Sigmoid colon (tissue), 6 donors: ENCODE measurements at regions not wholly inside any gene's neighbourhood (a gene's known extent, or its start where the extent isn't known, plus 50 kb on each side); places are given as distances from the start of the nearest gene placed in this dataset.

Experiments
- DNase-seq: peaks from one replicate; pipeline ENCODE4 v3.0.0-alpha.2; 2019
- H3K27ac ChIP-seq, 4 donors: fragments of 200-600 bp; sonication (generic); one replicate each; pipeline ENCODE4 v1.5.1; 2016 to 2019; ENCODE audit warnings: mild to moderate bottlenecking in 1 of 4
- H3K27me3 ChIP-seq, 3 donors: fragments of 200-600 bp; sonication (generic); one replicate each; pipeline ENCODE4 v1.5.1; 2019; ENCODE audit warnings: mild to moderate bottlenecking in 1 of 3
- H3K36me3 ChIP-seq, 4 donors: fragments of 200-600 bp; sonication (generic); one replicate each; pipeline ENCODE4 v1.5.1; 2016 to 2019
- H3K4me1 ChIP-seq, 4 donors: fragments of 200-600 bp; sonication (generic); one replicate each; pipeline ENCODE4 v1.5.1; 2017 to 2019
- H3K4me3 ChIP-seq, 4 donors: fragments of 200-600 bp; sonication (generic); one replicate each; pipeline ENCODE4 v1.5.1; 2017 to 2019; ENCODE audit warnings: mild to moderate bottlenecking in 2 of 4, moderate library complexity in 1 of 4
- H3K9me3 ChIP-seq, 4 donors: fragments of 200-600 bp in 3 of 4; sonication (generic) in 3 of 4; one replicate each; pipeline versions ENCODE4 v1.5.1 to v1.6.1; 2013 to 2019
- CTCF ChIP-seq, 4 experiments: fragments of 450-650 bp in 3 of 4; fragments of 200-600 bp in 1 of 4; IDR thresholded peaks; one replicate each; pipeline ENCODE4 v1.5.1; 2016 to 2019; ENCODE audit warnings: antibody characterized with exemption in 4 of 4, mild to moderate bottlenecking in 3 of 4, moderate library complexity in 2 of 4
- EP300 ChIP-seq, 4 donors: sonication (generic); formaldehyde crosslinking; IDR thresholded peaks; one replicate each; pipeline ENCODE4 v1.6.1; 2017; ENCODE audit warnings: antibody characterized with exemption in 4 of 4
- POLR2A ChIP-seq, 2 donors: fragments of 450-650 bp; IDR thresholded peaks; one replicate each; pipeline ENCODE4 v1.6.1; 2016; ENCODE audit warnings: antibody characterized with exemption in 2 of 2, mild to moderate bottlenecking in 2 of 2, moderate library complexity in 2 of 2
- POLR2AphosphoS5 ChIP-seq, 4 donors: sonication (generic); formaldehyde crosslinking; IDR thresholded peaks; one replicate each; pipeline ENCODE4 v1.6.1; 2017; ENCODE audit warnings: antibody characterized with exemption in 4 of 4
- WGBS, 2 donors: extraction: QIAGEN DNeasy Blood & Tissue Kit; methylation state at CpG; one replicate each; pipeline ENCODE4 v1.1.7; 2013; 5-methylcytosine and 5-hydroxymethylcytosine counted together
- intact Hi-C: fragments of 100-400 bp; cut with DNase I; formaldehyde crosslinking; loops from one replicate; pipeline ENCODE4 v1.15.1; 2023
- donor health status: healthy with polysubstance abuse.
- donor health status: healthy.

GRCh38 chr21:16978309-16978895, 534.4 kb upstream of the CXADR start:
- no peak for TF ChIP-seq POLR2AphosphoS5 (IDR thresholded peaks at IDR 0.05)
- no peak for TF ChIP-seq EP300 (IDR thresholded peaks at IDR 0.05)
- TF ChIP-seq POLR2A (IDR thresholded peaks at IDR 0.05) = no peak
- no peak for TF ChIP-seq CTCF (IDR thresholded peaks at IDR 0.05)
- no peaks in the 10 kb centered on the region for H3K9me3 ChIP-seq
- H3K27me3 ChIP-seq = no peaks in the 10 kb centered on the region
- H3K4me3 ChIP-seq = no peak overlapping the region
- intact Hi-C loops = no loop called here
- peaks cover 0 to 11% (median 10%) of the 10 kb centered on the region in 4 donors for H3K4me1 ChIP-seq
- WGBS, 2 donors = 80 to 82% methylated on average over 4 of the region's 4 CpGs
- H3K36me3 ChIP-seq = no peaks in the 10 kb centered on the region
- H3K27ac ChIP-seq = no peak overlapping the region
- no peak for DNase-seq

GRCh38 chr21:16979574-16979973, 533.3 kb upstream of the CXADR start:
- intact Hi-C loops = no loop called here
- H3K4me1 ChIP-seq = peaks cover 0 to 11% (median 10%) of the 10 kb centered on the region in 4 donors
- H3K27me3 ChIP-seq = no peaks in the 10 kb centered on the region
- WGBS, 2 donors = 83 to 89% methylated on average over 3 of the region's 3 CpGs
- H3K27ac ChIP-seq = no peak overlapping the region
- no peak for DNase-seq
- H3K9me3 ChIP-seq = no peaks in the 10 kb centered on the region
- TF ChIP-seq POLR2A (IDR thresholded peaks at IDR 0.05) = no peak
- no peak for TF ChIP-seq EP300 (IDR thresholded peaks at IDR 0.05)
- H3K36me3 ChIP-seq = no peaks in the 10 kb centered on the region
- H3K4me3 ChIP-seq = no peak overlapping the region

- Histone ChIP-seq H3K9me3 (no peaks in the 10 kb centered on the region), H3K4me3 (no peak overlapping the region), H3K36me3 (no peaks in the 10 kb centered on the region), H3K4me1 (no peaks in the 10 kb centered on the region), H3K27ac (no peak overlapping the region), H3K27me3 (no peaks in the 10 kb centered on the region)
- no peak for TF ChIP-seq POLR2A (IDR thresholded peaks at IDR 0.05)
- no peak for TF ChIP-seq EP300 (IDR thresholded peaks at IDR 0.05)
- no peak for TF ChIP-seq CTCF (IDR thresholded peaks at IDR 0.05)
- no peak for TF ChIP-seq POLR2AphosphoS5 (IDR thresholded peaks at IDR 0.05)
- intact Hi-C loops = no loop called here
- no peak for DNase-seq
These were observed 529.4 kb upstream of the CXADR start for GRCh38 chr21:16983420-16983819.

- DNase-seq = no peak
- Histone ChIP-seq H3K4me1 (no peaks in the 10 kb centered on the region), H3K27ac (no peak overlapping the region), H3K9me3 (no peaks in the 10 kb centered on the region), H3K4me3 (no peak overlapping the region), H3K36me3 (no peaks in the 10 kb centered on the region), H3K27me3 (no peaks in the 10 kb centered on the region)
- no peak for TF ChIP-seq POLR2A (IDR thresholded peaks at IDR 0.05)
- no peak for TF ChIP-seq CTCF (IDR thresholded peaks at IDR 0.05)
- no peak for TF ChIP-seq EP300 (IDR thresholded peaks at IDR 0.05)
- TF ChIP-seq POLR2AphosphoS5 (IDR thresholded peaks at IDR 0.05) = no peak
- intact Hi-C loops = no loop called here
- WGBS, 2 donors = 60 to 88% methylated on average over 3 of the region's 3 CpGs
These were observed 520.4 kb upstream of the CXADR start for GRCh38 chr21:16992448-16992847.

- no peaks in the 10 kb centered on the region for H3K36me3 ChIP-seq
- no peak for DNase-seq
- TF ChIP-seq POLR2A (IDR thresholded peaks at IDR 0.05) (no peak), CTCF (IDR thresholded peaks at IDR 0.05) (no peak), POLR2AphosphoS5 (IDR thresholded peaks at IDR 0.05) (no peak), EP300 (IDR thresholded peaks at IDR 0.05) (no peak)
- intact Hi-C loops = no loop called here
- H3K4me1 ChIP-seq = no peaks in the 10 kb centered on the region
- no peak overlapping the region for H3K27ac ChIP-seq
- no peaks in the 10 kb centered on the region for H3K9me3 ChIP-seq
- no peak overlapping the region for H3K4me3 ChIP-seq
- no peaks in the 10 kb centered on the region for H3K27me3 ChIP-seq
- 90 to 94% methylated on average over 3 of the region's 3 CpGs for WGBS, 2 donors
These were observed 519.3 kb upstream of the CXADR start for GRCh38 chr21:16993416-16994038.
